GM12874 (cell line): ENCODE measurements at regions not wholly inside any gene's neighbourhood (a gene's known extent, or its start where the extent isn't known, plus 50 kb on each side); places are given as distances from the start of the nearest gene placed in this dataset.

ENCODE experiments used
- TF ChIP-seq, protein P1 (sequence below): IDR thresholded peaks from 2 replicates; pipeline ENCODE4 v1.5.1; 2011; ENCODE audit warnings: low read depth, mild to moderate bottlenecking, control low read depth, low read length, moderate library complexity; ENCODE audit not compliant: insufficient read depth

DNA sequence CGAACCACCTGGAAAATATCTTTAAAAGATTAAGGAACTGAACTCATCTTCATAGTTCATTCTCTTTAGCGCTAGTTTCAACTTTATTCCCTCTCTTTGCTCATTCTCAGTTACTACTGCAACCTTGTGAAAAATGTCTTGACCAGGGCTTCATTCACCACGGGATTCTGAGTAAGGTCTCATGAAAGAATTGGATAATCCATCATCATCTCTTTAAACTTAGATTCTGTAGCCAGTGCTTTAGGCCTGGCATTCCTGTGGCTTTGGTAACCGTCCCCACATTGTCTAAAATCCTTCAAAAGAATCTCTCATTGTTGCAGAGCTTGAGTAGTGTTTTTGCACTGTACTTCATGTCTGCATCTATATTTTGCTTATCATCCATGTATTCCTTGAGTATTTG, 229.5 kb downstream of the ETAA1 start:
- TF ChIP-seq, protein P1, sequence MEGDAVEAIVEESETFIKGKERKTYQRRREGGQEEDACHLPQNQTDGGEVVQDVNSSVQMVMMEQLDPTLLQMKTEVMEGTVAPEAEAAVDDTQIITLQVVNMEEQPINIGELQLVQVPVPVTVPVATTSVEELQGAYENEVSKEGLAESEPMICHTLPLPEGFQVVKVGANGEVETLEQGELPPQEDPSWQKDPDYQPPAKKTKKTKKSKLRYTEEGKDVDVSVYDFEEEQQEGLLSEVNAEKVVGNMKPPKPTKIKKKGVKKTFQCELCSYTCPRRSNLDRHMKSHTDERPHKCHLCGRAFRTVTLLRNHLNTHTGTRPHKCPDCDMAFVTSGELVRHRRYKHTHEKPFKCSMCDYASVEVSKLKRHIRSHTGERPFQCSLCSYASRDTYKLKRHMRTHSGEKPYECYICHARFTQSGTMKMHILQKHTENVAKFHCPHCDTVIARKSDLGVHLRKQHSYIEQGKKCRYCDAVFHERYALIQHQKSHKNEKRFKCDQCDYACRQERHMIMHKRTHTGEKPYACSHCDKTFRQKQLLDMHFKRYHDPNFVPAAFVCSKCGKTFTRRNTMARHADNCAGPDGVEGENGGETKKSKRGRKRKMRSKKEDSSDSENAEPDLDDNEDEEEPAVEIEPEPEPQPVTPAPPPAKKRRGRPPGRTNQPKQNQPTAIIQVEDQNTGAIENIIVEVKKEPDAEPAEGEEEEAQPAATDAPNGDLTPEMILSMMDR, result no peak

DNA sequence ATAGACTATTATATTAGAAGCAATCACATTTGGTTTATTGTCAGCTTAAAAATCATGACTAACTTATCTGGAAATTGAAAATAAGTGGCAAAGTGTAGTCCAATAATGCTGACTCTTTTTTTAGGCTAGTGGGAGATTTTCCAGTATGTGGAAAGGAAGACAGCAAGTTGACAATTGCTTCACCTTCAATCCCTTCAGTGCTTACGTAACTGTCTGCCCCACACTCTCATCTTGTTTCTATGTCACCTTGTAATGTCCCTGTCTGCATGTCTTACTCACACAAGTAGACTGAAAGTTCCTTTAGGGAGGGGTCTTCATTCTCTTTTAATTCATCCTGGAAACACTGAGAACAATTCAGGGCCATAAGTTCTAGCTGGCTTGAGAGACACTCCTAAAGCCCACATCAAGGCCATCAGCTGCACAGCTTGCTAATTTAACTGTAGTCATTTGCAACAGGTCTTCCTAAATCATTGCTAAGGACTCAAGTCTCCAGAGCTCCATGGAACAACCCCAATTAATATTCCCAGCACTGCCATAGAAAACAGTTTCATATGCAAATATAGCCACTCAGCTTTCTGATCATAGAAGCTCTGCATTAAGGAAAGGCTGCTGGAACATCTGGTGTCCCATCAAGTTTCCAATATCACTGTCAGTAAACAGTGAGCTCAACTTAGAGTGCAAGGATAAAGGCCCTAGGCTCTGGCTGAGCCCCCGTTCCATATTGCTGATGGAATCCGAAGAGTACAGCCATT, 230.5 kb downstream of the ETAA1 start:
- TF ChIP-seq, protein P1, result no peak

DNA sequence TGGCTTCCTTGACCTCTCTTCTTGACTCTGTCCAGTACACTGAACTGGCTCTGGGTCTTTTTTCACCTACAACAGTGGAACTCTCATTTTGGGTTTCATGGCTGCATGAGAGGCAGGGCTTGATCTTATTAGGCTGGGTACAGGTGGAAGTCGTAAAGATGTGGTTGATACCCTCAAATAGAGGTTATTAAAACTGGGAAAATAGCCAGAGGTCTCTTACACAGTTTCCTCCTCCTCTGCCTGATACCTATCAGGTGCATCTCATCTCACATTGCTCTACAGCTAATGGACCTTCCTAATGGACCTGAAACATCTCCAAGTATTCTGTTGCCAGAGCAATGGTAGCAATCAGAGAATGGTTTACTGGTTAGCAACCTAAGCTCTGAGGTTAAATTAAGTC, 231.8 kb downstream of the ETAA1 start:
- TF ChIP-seq, protein P1, result no peak

DNA sequence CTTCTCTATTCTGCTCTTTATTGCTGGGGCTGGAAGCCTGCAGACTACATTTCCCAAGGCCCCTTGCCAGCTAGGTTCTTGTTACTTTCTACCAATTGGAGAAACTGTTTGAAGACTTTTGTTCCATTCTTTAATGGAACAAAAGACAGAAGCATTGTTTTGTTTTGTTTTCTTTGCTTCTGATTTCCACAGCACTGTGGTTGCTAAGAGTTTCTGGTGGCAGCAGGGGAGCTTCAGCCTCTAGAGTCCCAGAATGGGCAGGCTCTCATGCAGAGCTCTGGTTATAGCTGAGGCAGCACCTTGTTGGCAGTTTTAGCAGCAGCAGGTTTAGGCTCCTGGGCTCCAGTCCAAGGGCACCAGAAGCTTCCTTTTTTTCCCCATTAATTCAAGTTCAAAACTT, 234.3 kb downstream of the ETAA1 start:
- TF ChIP-seq, protein P1, result no peak

DNA sequence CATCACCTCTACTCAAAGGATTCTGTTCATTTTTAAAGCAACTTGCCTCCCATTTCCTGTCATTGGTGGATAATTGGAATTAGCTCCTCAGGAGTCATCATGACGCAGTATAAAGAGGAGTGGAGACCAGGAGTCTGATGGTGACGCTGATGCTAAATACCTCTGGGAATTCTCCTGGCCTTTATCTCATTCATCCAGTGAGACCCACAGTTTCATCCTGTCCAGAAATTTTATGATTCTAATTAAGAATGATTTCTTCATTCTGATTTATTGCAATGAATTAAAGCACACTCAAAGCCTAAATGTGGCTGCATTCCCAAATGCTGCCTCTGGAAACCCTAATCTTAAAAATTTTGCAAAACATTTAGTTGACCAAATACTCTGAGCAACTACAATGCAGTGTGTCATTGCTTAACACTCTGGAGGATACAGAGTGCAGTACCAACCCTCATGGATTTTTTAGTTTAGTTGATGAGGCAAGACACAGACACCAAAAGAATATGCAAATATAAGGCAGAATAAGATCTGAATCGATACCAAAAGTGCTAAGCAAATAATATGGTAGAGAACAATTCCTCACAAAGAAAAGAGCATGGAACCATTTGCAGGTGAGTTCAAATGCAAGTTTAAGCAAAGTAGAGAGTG, 236.2 kb downstream of the ETAA1 start:
- TF ChIP-seq, protein P1, result no peak

DNA sequence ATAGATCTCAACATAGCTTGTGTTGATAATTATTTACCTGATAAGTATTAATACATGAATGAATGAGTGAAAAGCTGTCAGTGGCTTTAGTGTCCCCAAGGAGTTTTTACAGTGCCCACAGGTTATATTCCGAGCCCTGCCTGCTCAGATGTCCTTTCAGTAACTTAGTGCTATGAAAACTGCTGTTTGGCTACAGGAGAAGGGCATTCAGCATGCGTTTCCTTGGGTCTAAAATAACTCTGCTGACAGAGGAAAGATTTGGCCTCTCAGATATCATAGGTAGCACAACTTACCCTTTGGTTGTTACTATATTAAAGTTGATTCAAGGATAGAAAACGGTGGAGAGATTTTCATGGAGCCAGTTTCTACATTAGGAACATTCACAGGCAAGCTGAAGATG, 241.0 kb downstream of the ETAA1 start:
- TF ChIP-seq, protein P1, result no peak

DNA sequence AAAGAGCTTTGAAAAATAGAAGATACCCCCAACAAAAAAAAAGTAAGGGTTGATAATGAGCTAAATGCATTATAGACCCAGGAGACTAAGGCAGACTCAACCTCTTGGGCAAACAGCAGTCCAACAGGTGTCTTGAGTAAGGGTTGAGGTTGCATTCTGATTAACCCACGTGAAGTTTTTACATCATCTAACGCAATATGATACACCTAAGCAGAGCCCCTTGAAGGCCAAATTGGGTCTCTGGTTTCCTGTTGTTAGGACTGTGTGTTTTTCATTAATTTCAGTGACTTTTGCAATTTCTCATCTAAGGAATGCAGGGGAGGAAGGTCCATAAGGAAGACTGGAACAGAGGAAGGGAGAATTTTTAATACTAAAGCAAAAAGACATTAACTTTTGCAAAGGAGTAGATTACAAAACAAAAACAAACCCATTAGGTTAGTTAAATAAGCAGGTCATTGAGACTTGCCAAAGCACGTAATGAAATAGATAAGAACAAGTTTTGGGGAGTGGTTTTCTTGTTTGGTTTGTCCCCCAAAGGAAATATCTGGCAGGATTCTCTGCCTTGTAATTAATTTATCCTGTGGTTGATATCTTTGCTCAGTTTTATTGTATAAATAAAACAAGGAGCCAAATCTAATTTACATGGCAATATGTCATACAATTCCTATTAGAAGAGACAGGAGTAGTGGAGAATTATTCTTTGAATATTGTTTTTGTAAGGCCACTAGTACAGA, 244.3 kb downstream of the ETAA1 start:
- TF ChIP-seq, protein P1, result no peak
